HG02588 (cell line): ENCODE measurements at regions not wholly inside any gene's neighbourhood (a gene's known extent, or its start where the extent isn't known, plus 50 kb on each side); places are given as distances from the start of the nearest gene placed in this dataset.

Experiments
- ATAC-seq: cut with Tn5 transposase; IDR thresholded peaks from one replicate; pipeline ENCODE4 v1.9.1; 2021; ENCODE audit warnings: mild to moderate bottlenecking, moderate library complexity; ENCODE audit not compliant: unreplicated experiment

DNA sequence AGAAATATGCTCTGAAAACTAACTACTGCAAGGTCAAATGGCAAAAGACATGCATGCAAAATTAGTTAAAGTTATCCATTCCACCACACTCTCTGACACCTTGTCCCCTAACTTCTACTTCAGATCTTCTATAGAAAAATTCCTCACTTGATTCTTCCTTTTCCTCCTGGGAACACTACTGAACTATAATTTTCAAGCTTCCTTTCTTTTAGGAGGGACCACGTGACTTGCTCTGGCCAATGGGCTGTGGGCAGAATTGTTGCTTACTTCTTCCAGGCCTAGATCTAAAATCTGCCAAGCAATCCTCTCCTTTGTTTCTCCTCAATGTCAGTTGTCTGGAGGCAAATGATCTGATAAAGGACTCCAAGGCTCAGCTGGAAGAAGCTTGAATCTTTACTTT is 441.0 kb downstream of the CDK5RAP2 start:
- ATAC-seq = no peak

DNA sequence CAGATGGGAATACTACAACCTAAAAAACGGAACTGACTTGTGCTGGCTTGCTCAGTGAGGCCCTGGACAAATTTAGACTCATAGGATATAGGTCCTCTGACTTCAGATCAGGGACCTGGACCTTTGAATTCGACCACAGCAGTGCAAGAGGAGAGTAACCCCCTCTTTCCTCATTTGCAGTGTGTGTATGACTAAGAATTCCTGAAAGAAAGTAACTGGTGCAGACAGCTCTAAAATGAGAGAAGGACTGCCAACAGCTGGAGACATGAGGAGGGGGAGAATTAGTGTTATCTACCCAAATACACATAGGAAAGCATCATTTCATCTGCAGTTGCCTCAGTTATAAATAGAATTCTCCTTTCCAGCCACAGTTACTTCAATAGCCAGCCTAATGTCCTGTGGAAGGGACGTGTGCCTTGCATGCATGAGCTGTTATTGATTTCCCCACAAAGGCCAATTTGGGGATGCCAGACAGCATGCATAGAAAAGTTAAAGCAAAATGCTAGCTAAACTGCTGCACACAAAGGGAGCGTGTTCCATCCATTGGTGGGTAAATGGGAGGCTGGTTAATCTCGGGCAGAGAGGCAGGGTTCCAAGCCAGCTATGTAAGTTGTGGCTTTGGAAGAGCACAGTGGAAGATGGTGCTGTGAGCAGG is 442.7 kb downstream of the CDK5RAP2 start:
- no peak for ATAC-seq

DNA sequence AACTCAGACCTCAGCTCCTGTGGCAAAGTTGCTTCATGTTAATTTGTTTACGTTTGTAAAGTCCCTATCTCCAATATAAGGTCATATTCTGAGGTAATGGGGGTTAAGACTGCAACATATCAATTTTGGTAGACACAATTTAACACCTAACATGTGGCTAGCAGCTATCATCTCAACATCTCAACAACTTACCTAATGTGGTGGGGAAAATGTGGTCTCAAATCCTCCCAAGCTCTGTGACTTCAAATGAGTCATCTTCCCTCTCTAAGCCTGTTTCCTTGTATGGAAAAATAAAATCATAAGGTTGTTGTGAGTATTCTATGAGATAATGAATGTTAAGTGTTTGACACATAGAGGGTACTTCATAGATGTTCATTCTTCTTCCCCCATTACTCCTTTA is 443.3 kb downstream of the CDK5RAP2 start:
- no peak for ATAC-seq

DNA sequence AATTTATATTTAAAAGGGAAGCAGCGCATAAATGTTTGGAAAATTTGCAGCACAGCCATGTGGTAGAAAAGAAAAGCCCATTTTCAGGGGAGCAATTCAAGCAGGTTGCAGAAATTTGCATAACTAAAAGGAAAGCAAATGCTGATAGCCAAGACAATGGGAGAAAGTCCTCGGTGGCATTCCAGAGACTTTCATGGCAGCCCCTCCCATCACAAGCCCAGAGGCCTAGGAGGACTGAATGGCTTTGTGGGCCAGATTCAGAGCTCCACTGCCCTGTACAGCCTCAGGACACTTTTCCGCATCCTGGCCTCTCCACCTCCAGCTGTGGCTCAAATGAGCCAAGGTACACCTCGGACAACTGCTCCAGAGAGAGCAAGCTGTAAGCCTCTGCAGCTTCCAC is 462.9 kb downstream of the CDK5RAP2 start:
- ATAC-seq = no peak

DNA sequence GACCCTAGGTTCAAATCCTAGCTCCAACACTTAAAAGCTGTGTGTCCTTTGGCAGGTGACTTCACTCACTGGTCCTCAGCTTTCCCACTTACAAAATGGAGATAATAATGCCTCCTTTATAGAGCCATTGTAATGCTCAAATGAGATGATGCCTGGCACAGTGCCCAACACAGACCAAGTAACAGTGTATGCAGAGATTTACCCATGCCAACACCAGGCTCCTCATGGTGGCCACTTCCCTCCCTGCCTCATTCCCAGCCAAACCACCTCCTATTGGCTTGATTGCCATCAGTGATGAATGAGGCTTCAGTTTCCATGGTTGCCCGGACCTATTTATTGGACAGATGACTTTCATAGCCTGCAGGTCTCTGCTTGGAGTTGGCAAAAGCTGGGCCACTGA is 469.4 kb downstream of the CDK5RAP2 start:
- ATAC-seq = no peak

DNA sequence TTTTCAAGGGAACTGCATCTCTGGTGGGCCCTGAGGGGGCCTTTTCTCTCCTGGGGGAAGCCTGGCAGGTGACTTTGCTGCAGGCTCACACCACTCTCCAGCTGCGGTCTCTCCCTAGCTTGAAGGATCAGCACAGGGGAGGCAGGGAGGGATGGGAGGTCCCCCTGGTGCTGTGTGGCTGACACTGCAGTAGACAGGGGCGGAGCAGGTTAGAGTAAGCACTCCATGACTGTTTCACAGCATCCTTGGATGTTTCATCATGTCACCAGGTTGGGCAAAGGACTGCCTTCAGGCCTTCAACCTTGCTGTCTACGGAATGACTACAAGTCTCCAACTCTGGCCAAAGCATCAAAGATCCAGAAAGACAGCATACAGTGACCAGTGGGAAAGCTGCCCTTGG is 470.7 kb downstream of the CDK5RAP2 start:
- no peak for ATAC-seq

DNA sequence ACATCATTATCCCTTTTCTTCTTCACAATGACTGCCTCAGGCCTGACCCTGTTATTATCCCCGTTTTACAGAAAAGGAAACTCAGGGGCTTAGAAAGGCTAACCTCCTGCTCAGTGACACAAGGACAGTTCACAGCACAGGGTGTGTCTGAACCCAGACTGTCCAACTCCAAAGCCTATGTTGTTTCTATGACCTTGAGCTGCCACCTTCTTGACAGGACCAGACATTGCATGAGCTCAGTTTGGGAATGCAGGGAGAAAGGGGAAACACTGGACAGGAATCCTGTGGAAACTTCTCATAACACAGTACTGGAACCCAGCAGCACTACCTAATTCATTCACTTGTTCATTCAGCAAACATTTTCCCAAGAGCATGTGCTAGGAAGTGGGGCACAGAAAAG is 472.8 kb downstream of the CDK5RAP2 start:
- no peak for ATAC-seq

DNA sequence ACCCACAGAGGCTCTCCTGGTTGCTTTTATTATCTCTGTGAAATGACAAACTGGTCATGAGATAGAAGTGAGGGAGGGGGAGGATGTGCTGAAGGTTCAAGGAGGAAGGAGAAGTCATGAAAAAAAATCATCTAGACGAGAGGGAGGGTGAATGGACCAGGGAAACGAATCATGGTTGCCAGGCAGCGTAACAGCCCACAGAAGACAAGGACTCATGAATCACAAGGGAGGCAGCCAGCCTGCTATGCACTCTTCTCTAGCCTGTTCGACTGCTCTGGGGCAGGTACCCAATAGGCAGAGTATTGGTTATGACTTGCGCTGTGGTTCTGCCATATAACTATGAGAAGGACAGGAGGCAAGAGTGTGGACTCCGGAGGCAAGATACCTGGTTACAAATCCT is 475.2 kb downstream of the CDK5RAP2 start:
- no peak for ATAC-seq

DNA sequence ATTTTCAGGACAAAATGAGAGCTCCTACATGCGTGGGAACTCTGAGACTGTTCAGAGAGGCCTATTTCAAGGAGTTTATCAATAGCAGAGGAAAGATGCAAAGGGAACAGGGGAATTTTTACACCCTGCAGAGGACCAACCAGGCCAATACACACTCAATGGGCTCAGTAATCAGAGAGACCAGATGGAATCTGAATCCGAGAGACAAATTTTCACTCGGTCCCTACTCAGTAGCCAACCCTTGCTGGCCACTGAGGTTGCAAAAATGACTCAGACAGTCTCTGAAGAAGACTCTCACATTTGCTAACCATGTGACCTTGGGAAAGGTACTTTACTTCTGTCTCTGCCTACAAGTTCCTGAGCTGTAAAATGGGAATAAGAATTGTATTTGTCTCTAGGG is 479.4 kb downstream of the CDK5RAP2 start:
- ATAC-seq = no peak

DNA sequence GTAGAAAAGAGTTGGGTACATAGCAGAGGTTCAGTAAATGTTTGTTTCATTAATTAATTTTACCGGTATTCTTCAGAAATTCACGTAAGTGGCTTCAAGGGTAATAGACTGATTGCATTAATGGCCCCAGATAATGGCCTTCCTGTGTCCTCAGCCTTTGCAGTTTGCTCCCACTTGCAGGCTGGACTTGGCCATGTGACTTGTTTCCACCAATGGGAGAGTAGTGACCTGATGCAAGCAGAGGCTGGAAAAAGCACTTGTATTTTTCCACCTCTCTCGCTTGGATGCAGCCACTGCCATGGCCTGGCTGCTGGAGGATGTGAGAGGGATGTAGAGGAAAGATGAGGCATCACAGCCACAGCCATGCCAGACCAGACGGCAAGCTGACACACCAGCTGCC is 480.9 kb downstream of the CDK5RAP2 start:
- no peak for ATAC-seq

DNA sequence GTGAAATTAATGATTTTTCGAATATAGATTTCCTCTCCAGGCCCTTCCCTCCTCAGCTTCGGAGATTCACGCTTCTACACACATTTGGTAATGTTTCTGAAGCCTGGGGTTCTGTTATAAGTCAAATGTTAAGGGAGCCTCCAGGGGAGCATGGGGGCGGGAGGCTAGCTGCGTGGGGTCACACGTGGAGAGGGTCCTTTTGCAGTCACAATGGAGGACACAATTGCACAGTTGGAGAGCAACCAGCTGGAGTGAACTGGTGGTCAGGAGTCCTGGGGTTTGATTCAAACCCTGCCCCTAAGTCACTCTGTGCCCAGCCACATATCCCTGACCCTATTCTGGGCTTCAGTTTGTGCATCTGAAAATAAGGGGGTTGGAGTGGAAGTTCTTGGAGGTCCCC is 481.4 kb downstream of the CDK5RAP2 start:
- no peak for ATAC-seq

DNA sequence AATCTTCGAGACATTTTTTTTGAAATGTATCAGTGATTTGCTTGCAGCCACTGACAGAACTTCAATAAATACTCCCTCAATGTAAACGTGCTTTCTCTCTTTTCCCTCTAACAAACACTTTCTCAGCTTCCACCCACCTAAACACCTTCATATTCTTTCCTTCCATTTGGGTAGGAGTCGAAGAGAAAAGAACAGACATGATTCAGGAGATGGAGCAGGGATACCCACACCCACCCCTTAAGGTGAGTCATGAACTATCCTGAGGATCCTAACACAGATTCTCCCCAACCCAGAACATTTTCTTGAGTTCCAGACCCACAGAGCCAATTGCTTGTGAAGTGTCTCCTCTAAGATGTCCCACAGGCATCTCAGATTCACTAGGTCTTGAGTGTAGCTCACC is 488.8 kb downstream of the CDK5RAP2 start:
- ATAC-seq = no peak

DNA sequence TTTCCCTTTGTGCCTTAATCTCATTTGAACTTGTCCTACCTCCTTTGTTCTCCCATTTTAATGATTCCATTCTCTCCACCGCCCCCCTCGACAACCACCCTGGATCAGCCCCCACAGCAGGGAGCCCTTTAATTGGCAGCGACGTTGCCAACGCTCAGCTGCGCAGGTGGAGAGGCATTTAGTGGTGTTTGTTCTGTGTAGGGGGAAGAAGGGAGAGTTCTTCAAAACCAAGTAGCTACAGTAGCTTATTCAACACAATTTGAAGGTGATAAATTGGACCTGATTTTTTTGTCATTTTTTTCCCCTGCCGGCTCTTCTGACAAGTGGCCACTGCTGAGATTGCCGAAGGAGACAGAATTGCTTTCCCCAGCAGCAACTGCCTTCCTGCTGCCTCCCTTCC is 499.1 kb downstream of the CDK5RAP2 start:
- ATAC-seq = no peak

DNA sequence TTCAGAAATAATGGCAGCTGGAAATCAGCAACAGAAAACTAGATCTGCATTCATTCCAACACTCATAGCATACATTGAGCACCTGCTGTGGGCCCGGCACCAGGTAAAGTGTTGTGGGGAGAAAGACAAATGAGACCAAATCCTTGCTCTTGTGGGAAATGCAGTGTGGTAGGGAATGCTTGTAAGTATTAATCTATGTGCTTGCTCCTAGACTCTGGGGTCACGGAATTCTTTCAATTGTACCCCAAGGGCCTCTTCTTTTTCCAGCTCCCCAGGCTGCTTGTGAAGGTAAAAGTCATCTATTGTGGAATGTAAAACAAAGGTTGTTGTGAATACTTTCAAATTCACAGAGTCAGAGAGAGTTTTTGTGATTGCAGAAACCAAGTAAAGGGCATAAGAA is 501.9 kb downstream of the CDK5RAP2 start:
- no peak for ATAC-seq

DNA sequence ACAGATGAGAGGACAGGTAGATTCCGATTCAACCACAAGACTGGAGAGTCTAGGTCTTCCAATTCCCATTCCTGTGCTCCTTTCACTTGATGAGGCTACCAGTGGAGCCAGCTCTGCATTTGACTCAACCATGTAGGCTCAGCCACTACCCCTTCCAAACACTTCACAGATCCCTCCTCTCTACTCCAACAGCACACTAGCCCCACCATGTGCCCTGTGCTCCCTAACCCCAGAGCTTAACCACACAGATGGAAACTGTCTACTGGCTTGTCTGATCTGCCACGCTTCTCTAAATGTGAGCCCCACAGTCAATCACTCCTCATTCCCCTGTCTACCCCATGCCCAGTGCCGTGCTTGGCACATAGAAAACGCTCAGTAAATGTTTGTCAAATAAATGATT is 508.2 kb downstream of the CDK5RAP2 start:
- no peak for ATAC-seq

DNA sequence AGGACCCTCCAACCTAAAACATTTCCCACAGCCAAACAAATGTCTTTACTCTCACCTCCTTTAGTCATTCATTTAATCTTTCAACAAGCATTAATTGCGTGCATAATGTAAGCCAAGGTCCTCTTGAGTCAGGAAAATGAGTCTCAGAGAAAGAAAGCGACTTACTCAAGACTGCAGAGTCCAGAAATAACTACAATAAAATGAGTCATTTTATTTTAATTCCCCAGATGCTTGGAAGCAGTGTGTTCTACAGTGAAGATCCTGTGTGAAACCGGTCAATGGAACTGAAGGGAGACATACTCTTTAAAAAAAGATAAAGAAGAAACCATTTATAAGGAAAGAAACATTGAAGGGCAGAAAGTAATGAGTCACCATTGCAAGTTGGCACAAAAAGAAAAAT is 513.7 kb downstream of the CDK5RAP2 start:
- ATAC-seq = no peak

DNA sequence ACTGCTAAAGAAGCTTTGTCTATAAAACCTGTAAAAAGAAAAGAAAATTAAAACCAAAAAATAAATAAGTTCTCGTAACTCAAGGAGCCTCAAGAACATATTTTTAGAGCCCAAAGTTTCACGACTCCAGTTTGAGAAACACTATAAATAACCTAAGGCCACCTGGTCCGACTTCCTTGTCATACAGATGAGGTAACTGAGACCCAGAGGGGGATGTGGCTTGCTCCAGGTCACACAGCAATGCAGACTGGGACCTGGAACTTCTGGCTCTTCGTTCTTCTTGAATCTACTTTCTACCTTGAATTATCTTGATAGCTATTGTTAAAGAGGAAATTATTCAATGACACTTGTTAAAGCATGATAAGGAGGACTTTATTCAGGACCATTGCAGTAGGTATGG is 514.8 kb downstream of the CDK5RAP2 start:
- no peak for ATAC-seq

DNA sequence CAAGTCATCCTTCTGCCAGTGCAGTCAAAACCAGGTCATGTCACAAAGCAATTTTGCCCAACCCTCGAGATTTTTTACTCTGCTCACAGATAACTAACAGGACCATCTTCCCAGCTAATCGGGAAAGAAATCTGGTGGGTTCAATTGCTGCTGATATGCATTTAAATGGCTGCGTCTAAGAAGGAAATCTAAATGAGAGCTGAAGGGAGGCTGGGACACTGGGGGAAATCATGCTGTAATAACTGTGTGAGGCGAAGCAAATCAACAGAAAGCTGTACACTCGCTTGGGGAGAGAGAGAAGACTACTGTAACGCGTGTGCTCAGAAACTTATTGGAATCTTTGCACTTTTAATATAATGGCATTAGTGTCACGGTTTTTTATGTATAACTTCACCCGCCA is 535.0 kb downstream of the CDK5RAP2 start:
- no peak for ATAC-seq

DNA sequence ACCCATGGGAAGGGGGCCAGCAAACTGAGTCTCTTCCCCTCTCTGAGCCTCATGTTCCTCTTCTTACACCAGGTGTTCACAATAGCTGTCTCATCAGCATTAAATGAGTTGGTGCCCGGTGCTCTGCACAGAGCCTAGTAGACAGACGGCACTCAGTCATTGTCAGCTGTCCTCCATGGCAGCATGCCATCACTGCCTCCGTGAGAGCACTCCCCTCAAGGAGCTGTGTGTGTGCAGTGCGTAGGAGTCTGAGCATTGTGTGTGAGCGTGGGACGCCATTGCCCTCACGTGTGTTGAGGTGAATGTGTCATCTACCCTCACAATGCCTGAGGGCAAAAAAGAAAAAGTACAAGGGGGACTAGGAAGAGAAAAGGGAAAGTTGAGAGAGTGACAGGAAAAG is 536.5 kb downstream of the CDK5RAP2 start:
- ATAC-seq = no peak

DNA sequence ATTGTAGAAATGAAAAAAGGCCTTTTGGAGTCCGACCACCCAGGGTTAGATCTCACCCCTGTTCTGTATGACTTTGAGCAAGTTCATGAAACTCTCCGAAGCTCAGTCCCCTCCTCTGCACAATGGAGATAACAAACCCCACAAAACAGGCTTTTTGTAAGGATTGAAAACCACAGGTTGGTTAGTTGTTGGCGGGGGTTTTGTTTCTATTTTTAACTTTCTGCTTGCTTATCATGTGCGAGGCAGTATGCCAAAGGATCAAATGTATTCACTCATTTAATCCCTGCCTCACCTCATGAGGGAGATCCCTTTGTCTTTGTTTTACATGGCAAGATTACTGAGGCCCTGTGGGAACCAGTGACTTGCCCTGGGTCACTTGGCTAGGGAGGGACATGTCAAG is 539.1 kb downstream of the CDK5RAP2 start:
- no peak for ATAC-seq

DNA sequence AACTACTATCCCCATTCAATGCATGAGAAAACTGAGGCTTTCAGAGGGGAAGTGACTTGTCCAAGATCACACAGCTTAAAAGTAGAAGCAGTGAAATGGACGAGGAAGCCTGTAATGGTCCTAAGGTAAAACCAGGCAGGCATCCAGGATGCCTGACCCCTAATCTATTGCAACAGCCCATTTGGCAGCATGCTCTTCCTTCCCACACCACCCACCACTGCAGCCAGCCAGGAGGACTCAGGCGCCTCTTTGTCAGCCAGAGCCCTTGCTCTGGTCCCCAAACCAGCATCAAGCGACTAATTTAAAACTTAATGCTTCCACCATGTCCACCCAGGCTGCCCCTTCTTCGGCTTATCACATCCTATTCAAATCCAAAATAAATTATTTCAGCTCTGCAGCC is 541.6 kb downstream of the CDK5RAP2 start:
- ATAC-seq = no peak

DNA sequence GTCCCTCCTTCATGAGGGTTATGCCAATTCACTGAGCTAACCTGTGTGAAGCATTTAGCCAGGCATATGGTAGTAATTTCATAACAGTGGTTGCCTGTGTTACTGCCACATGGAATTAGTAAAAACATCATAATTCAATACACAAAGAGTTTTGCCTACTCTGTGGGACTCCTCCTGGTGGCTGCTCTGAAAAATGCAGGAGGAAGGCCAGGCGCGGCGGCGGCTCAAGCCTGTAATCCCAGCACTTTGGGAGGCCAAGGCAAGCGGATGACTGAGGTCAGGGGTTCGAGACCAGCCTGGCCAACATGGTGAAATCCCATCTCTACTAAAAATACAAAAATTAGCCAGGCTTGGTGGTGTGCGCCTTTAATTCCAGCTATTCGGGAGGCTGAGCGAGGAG is 547.3 kb downstream of the CDK5RAP2 start:
- no peak for ATAC-seq

DNA sequence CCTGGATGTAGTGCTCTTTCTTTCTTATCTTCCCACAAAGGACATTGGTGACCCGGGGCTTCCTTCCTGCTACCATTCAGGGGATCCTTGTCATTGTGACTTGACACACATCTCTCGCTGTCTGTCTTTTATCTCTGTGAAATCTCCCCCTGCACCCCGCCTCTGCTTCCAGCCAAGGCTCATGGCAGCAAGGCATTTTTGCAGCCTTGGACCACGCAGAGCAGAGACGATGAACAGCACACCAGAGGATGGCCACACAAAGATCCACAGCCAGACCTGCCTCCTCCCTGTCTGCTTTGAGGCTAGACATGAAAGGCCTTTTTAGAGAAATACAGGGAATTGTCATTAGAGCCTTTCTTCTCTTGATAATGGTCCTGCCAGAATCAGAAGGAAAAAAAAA is 549.1 kb downstream of the CDK5RAP2 start:
- no peak for ATAC-seq

DNA sequence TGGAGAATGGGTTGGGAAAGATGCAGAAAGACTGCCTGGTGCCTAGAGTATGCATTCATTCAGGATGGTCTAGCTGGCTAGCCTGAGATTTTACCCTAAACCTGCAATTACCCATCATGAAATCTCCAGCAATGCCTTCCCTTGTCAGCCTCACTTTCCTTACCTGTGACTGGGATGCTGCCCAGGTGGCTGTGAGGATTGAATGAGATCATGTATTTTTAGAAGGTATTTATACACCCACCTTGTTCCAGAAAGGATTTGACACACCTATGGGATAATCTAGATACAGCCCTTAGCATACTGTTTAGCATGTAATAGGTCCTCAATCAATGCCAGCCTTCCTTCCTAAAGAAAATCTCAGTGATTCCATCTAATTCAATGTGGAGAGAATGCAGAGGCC is 561.4 kb downstream of the CDK5RAP2 start:
- no peak for ATAC-seq
